Nephron progenitor cell (in vitro differentiated cells): ENCODE measurements at regions not wholly inside any gene's neighbourhood (a gene's known extent, or its start where the extent isn't known, plus 50 kb on each side); places are given as distances from the start of the nearest gene placed in this dataset.

Experiments
- DNase-seq: peaks from one replicate; pipeline ENCODE4 v3.0.0; 2021
- H3K27ac Mint-ChIP-seq: 2 replicates; pipeline ENCODE4 v1.8.0; 2021; ENCODE audit warnings: mild to moderate bottlenecking, moderate library complexity, mixed read lengths
- H3K27me3 Mint-ChIP-seq: 2 replicates; pipeline ENCODE4 v1.8.0; 2021; ENCODE audit warnings: mild to moderate bottlenecking, low read depth, mixed read lengths; ENCODE audit not compliant: poor library complexity
- H3K36me3 Mint-ChIP-seq: 2 replicates; pipeline ENCODE4 v1.8.0; 2021; ENCODE audit warnings: low read depth, mixed read lengths
- H3K4me1 Mint-ChIP-seq: 2 replicates; pipeline ENCODE4 v1.8.0; 2021; ENCODE audit warnings: mixed read lengths
- H3K4me3 Mint-ChIP-seq: 2 replicates; pipeline ENCODE4 v1.8.0; 2021; ENCODE audit warnings: mild to moderate bottlenecking, moderate library complexity, mixed read lengths
- H3K9me3 Mint-ChIP-seq: 2 replicates; pipeline ENCODE4 v1.8.0; 2021; ENCODE audit warnings: mild to moderate bottlenecking, moderate library complexity, mixed read lengths
- TF ChIP-seq, protein P1 (sequence below): fragments of 200-600 bp; sonication (generic); IDR thresholded peaks from 2 replicates; pipeline ENCODE4 v1.5.0; 2021; ENCODE audit warnings: antibody characterized with exemption

DNA sequence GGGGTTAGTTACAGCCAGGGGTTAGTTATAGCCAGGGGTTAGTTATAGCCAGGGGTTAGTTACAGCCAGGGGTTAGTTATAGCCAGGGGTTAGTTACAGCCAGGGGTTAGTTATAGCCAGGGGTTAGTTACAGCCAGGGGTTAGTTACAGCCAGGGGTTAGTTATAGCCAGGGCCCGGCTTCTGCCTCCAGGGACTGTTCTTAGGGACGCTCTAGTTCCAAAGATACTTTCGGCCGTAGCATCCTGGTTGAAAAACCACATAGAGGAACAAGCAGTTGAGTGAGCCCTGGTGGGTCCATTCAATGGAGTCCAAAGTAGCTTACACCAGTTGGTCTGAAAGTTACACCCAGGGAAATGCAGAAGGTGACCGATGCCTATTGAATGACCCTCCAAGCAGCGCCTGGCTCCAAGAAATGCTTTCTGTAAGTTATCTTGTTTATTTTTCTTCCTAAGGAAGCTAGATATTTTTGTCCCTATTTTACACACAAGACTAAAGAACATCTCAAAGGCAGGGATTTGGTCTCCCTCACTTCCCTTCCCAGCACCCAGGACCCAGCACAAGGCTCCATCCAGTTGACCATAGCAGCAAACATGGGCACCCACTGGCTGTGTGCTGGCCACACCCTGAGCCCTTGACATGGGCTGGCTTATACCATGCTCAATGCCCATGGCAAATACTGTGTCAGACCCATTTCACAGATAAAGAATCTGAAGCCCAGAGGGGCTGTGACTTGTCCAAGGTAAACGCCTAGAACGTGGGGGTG lies 49.7 kb upstream of the SHISAL1 start:
- H3K27me3 Mint-ChIP-seq, result peaks cover 21% of the 10 kb centered on the region

More for the DNA sequence above, 49.7 kb upstream of the SHISAL1 start:
- DNase-seq, result no peak
- Mint-ChIP-seq H3K4me3 (no peak overlapping the region), H3K9me3 (no peaks in the 10 kb centered on the region), H3K4me1 (peaks cover 66% of the 10 kb centered on the region), H3K36me3 (no peaks in the 10 kb centered on the region), H3K27ac (no peak overlapping the region)
- TF ChIP-seq, protein P1, sequence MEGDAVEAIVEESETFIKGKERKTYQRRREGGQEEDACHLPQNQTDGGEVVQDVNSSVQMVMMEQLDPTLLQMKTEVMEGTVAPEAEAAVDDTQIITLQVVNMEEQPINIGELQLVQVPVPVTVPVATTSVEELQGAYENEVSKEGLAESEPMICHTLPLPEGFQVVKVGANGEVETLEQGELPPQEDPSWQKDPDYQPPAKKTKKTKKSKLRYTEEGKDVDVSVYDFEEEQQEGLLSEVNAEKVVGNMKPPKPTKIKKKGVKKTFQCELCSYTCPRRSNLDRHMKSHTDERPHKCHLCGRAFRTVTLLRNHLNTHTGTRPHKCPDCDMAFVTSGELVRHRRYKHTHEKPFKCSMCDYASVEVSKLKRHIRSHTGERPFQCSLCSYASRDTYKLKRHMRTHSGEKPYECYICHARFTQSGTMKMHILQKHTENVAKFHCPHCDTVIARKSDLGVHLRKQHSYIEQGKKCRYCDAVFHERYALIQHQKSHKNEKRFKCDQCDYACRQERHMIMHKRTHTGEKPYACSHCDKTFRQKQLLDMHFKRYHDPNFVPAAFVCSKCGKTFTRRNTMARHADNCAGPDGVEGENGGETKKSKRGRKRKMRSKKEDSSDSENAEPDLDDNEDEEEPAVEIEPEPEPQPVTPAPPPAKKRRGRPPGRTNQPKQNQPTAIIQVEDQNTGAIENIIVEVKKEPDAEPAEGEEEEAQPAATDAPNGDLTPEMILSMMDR, result no peak
